ENCODE measurements at regions not wholly inside any gene's neighbourhood (a gene's known extent, or its start where the extent isn't known, plus 50 kb on each side); places are given as distances from the start of the nearest gene placed in this dataset.

- 65% methylated on average over 2 of the region's 2 CpGs for WGBS
- Histone ChIP-seq H3K36me3 (no peaks in the 10 kb centered on the region), H3K4me1 (no peaks in the 10 kb centered on the region), H3K27me3 (no peaks in the 10 kb centered on the region), H3K9me3 (no peaks in the 10 kb centered on the region), H3K27ac (no peak overlapping the region), H3K4me3 (no peak overlapping the region)
- no peak for DNase-seq (ENCODE audit: low spot score in 2 of 2)
- TF ChIP-seq, protein P1, sequence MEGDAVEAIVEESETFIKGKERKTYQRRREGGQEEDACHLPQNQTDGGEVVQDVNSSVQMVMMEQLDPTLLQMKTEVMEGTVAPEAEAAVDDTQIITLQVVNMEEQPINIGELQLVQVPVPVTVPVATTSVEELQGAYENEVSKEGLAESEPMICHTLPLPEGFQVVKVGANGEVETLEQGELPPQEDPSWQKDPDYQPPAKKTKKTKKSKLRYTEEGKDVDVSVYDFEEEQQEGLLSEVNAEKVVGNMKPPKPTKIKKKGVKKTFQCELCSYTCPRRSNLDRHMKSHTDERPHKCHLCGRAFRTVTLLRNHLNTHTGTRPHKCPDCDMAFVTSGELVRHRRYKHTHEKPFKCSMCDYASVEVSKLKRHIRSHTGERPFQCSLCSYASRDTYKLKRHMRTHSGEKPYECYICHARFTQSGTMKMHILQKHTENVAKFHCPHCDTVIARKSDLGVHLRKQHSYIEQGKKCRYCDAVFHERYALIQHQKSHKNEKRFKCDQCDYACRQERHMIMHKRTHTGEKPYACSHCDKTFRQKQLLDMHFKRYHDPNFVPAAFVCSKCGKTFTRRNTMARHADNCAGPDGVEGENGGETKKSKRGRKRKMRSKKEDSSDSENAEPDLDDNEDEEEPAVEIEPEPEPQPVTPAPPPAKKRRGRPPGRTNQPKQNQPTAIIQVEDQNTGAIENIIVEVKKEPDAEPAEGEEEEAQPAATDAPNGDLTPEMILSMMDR (IDR thresholded peaks at IDR 0.05): no peak
- TF ChIP-seq POLR2A (IDR thresholded peaks at IDR 0.05) (no peak), POLR2AphosphoS5 (IDR thresholded peaks at IDR 0.05) (no peak), EP300 (IDR thresholded peaks at IDR 0.05) (no peak)
Measured at GRCh38 chr20:39164642-39165041, 202.5 kb downstream of the DHX35 start.

- Histone ChIP-seq H3K27me3 (no peaks in the 10 kb centered on the region), H3K4me3 (no peak overlapping the region), H3K9me3 (no peaks in the 10 kb centered on the region), H3K36me3 (no peaks in the 10 kb centered on the region), H3K4me1 (no peaks in the 10 kb centered on the region), H3K27ac (no peak overlapping the region)
- TF ChIP-seq EP300 (IDR thresholded peaks at IDR 0.05) (no peak), POLR2A (IDR thresholded peaks at IDR 0.05) (no peak), POLR2AphosphoS5 (IDR thresholded peaks at IDR 0.05) (no peak)
- DNase-seq (ENCODE audit: low spot score in 2 of 2): no peak
- 85% methylated on average over 1 of the region's 1 CpG for WGBS
Measured at GRCh38 chr20:39163993-39164392, 201.8 kb downstream of the DHX35 start.

DNA sequence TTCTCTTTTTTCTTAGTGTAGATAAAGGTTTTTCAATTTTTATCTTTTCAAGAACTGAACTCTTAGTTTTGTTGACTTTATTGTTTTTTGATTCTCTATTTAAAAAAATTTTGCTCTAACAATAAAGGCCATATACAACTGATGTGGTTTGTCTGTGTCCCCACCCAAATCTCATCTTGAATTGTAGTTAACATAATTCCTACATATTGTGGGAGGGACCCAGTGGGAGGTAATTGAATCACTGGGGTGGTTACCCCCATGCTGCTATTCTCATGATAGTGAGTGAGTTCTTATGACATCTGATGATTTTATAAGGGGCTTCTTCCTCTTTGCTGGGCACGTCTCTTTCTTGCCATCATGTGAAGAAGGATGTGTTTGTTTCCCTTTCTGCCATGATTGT lies 199.8 kb downstream of the DHX35 start:
- no peaks in the 10 kb centered on the region for H3K9me3 ChIP-seq
- no peak for DNase-seq (ENCODE audit: low spot score in 2 of 2)
- peaks cover 9% of the 10 kb centered on the region for H3K27me3 ChIP-seq
- WGBS: 56% methylated on average over 1 of the region's 1 CpG
- no peaks in the 10 kb centered on the region for H3K36me3 ChIP-seq
- TF ChIP-seq, protein P1 (IDR thresholded peaks at IDR 0.05): no peak
- TF ChIP-seq POLR2A (IDR thresholded peaks at IDR 0.05): no peak
- TF ChIP-seq POLR2AphosphoS5 (IDR thresholded peaks at IDR 0.05): no peak
- no peak for TF ChIP-seq EP300 (IDR thresholded peaks at IDR 0.05)
- H3K27ac ChIP-seq: no peak overlapping the region
- H3K4me1 ChIP-seq: no peaks in the 10 kb centered on the region
- H3K4me3 ChIP-seq: no peak overlapping the region

- H3K36me3 ChIP-seq: no peaks in the 10 kb centered on the region
- TF ChIP-seq, protein P1 (IDR thresholded peaks at IDR 0.05): no peak
- TF ChIP-seq EP300 (IDR thresholded peaks at IDR 0.05) (no peak), POLR2A (IDR thresholded peaks at IDR 0.05) (no peak), POLR2AphosphoS5 (IDR thresholded peaks at IDR 0.05) (no peak)
- no peaks in the 10 kb centered on the region for H3K9me3 ChIP-seq
- no peak overlapping the region for H3K27ac ChIP-seq
- 32% methylated on average over 12 of the region's 12 CpGs for WGBS
- H3K4me3 ChIP-seq: no peak overlapping the region
- H3K4me1 ChIP-seq: no peaks in the 10 kb centered on the region
- DNase-seq (ENCODE audit: low spot score in 2 of 2): no peak
- peaks cover 21% of the 10 kb centered on the region for H3K27me3 ChIP-seq
Measured at GRCh38 chr20:39155971-39156370, 193.8 kb downstream of the DHX35 start.

- DNase-seq (ENCODE audit: low spot score in 2 of 2): no peak
- H3K27ac ChIP-seq: no peak overlapping the region
- H3K36me3 ChIP-seq: no peaks in the 10 kb centered on the region
- WGBS: 81% methylated on average over 1 of the region's 1 CpG
- H3K27me3 ChIP-seq: peaks cover 29% of the 10 kb centered on the region
- no peak overlapping the region for H3K4me3 ChIP-seq
- no peak for TF ChIP-seq POLR2A (IDR thresholded peaks at IDR 0.05)
- TF ChIP-seq EP300 (IDR thresholded peaks at IDR 0.05): no peak
- TF ChIP-seq, protein P1 (IDR thresholded peaks at IDR 0.05): no peak
- TF ChIP-seq POLR2AphosphoS5 (IDR thresholded peaks at IDR 0.05): no peak
- H3K9me3 ChIP-seq: no peaks in the 10 kb centered on the region
- no peaks in the 10 kb centered on the region for H3K4me1 ChIP-seq
Measured at GRCh38 chr20:39152742-39153141, 190.6 kb downstream of the DHX35 start.

- WGBS: 86% methylated on average over 4 of the region's 4 CpGs
- DNase-seq (ENCODE audit: low spot score in 2 of 2): no peak
- H3K9me3 ChIP-seq: no peaks in the 10 kb centered on the region
Measured at GRCh38 chr20:39152126-39152525, 190.0 kb downstream of the DHX35 start.

More at GRCh38 chr20:39152126-39152525, 190.0 kb downstream of the DHX35 start:
- TF ChIP-seq, protein P1 (IDR thresholded peaks at IDR 0.05): no peak
- H3K27ac ChIP-seq: no peak overlapping the region
- H3K4me3 ChIP-seq: no peak overlapping the region
- H3K27me3 ChIP-seq: peaks cover 27% of the 10 kb centered on the region
- no peaks in the 10 kb centered on the region for H3K4me1 ChIP-seq
- H3K36me3 ChIP-seq: no peaks in the 10 kb centered on the region
